ENCODE measurements at regions not wholly inside any gene's neighbourhood (a gene's known extent, or its start where the extent isn't known, plus 50 kb on each side); places are given as distances from the start of the nearest gene placed in this dataset.

- Histone ChIP-seq H3K27me3 (no peaks in the 10 kb centered on the region), H3K4me3 (no peak overlapping the region), H3K36me3 (no peaks in the 10 kb centered on the region), H3K9me3 (no peaks in the 10 kb centered on the region), H3K9ac (ENCODE audit: low read depth in 2 of 2, low read length in 2 of 2) (no peak overlapping the region), H3K4me1 (no peaks in the 10 kb centered on the region), H3K27ac (no peak overlapping the region)
- intact Hi-C loops (cut with DNase I) = no loop called here
- TF ChIP-seq CTCF (IDR thresholded peaks at IDR 0.05) = no peak
- DNase-seq = no peak
Measured at GRCh38 chr2:18167871-18168270, 289.4 kb downstream of the KCNS3 start.

- no peaks in the 10 kb centered on the region for H3K27me3 ChIP-seq
- H3K9ac ChIP-seq (ENCODE audit: low read depth in 2 of 2, low read length in 2 of 2) = no peak overlapping the region
- no peaks in the 10 kb centered on the region for H3K36me3 ChIP-seq
- H3K9me3 ChIP-seq = no peaks in the 10 kb centered on the region
- DNase-seq = no peak
- no peaks in the 10 kb centered on the region for H3K4me1 ChIP-seq
- H3K4me3 ChIP-seq = no peak overlapping the region
- intact Hi-C loops (cut with DNase I) = no loop called here
- no peak for TF ChIP-seq CTCF (IDR thresholded peaks at IDR 0.05)
- no peak overlapping the region for H3K27ac ChIP-seq
Measured at GRCh38 chr2:18161681-18162080, 283.2 kb downstream of the KCNS3 start.

GRCh38 chr2:18159896-18160295 lies 281.4 kb downstream of the KCNS3 start:
- Histone ChIP-seq H3K27me3 (no peaks in the 10 kb centered on the region), H3K27ac (no peak overlapping the region), H3K9ac (ENCODE audit: low read depth in 2 of 2, low read length in 2 of 2) (peak overlapping the region in 1 of 2 donors; percentile 21), H3K36me3 (no peaks in the 10 kb centered on the region), H3K9me3 (no peaks in the 10 kb centered on the region), H3K4me3 (no peak overlapping the region), H3K4me1 (no peaks in the 10 kb centered on the region)
- no peak for DNase-seq
- intact Hi-C loops (cut with DNase I) = no loop called here
- no peak for TF ChIP-seq CTCF (IDR thresholded peaks at IDR 0.05)

- no peak for DNase-seq
- no peaks in the 10 kb centered on the region for H3K4me1 ChIP-seq
- H3K9ac ChIP-seq (ENCODE audit: low read depth in 2 of 2, low read length in 2 of 2) = no peak overlapping the region
- intact Hi-C loops (cut with DNase I) = no loop called here
- no peaks in the 10 kb centered on the region for H3K36me3 ChIP-seq
- no peak for TF ChIP-seq CTCF (IDR thresholded peaks at IDR 0.05)
- no peaks in the 10 kb centered on the region for H3K9me3 ChIP-seq
- H3K27ac ChIP-seq = no peak overlapping the region
- H3K27me3 ChIP-seq = no peaks in the 10 kb centered on the region
- H3K4me3 ChIP-seq = no peak overlapping the region
Measured at GRCh38 chr2:18156421-18156820, 278.0 kb downstream of the KCNS3 start.

- H3K27me3 ChIP-seq = no peaks in the 10 kb centered on the region
- H3K4me1 ChIP-seq = no peaks in the 10 kb centered on the region
- intact Hi-C loops (cut with DNase I) = no loop called here
- TF ChIP-seq CTCF (IDR thresholded peaks at IDR 0.05) = no peak
- DNase-seq = no peak
- H3K9me3 ChIP-seq = no peaks in the 10 kb centered on the region
- H3K4me3 ChIP-seq = no peak overlapping the region
- H3K9ac ChIP-seq (ENCODE audit: low read depth in 2 of 2, low read length in 2 of 2) = no peak overlapping the region
- H3K27ac ChIP-seq = no peak overlapping the region
- H3K36me3 ChIP-seq = no peaks in the 10 kb centered on the region
Measured at GRCh38 chr2:18156002-18156401, 277.5 kb downstream of the KCNS3 start.

GRCh38 chr2:18154812-18155211 lies 276.3 kb downstream of the KCNS3 start:
- Histone ChIP-seq H3K9me3 (no peaks in the 10 kb centered on the region), H3K36me3 (no peaks in the 10 kb centered on the region), H3K27me3 (no peaks in the 10 kb centered on the region), H3K9ac (ENCODE audit: low read depth in 2 of 2, low read length in 2 of 2) (no peak overlapping the region), H3K27ac (no peak overlapping the region), H3K4me1 (no peaks in the 10 kb centered on the region), H3K4me3 (no peak overlapping the region)
- intact Hi-C loops (cut with DNase I) = loop anchor here (5.0 kb wide), 1 partner anchor 303 kb away; no protein-coding TSS in a partner anchor
- TF ChIP-seq CTCF (IDR thresholded peaks at IDR 0.05) = no peak
- no peak for DNase-seq

Data from colonic mucosa (tissue), 4 donors.